GM18951 (cell line): ENCODE measurements at regions not wholly inside any gene's neighbourhood (a gene's known extent, or its start where the extent isn't known, plus 50 kb on each side); places are given as distances from the start of the nearest gene placed in this dataset.

Experiments used
- POLR2A ChIP-seq: IDR thresholded peaks from 4 replicates; pipeline ENCODE4 v1.6.1; 2011; ENCODE audit warnings: mild to moderate bottlenecking; ENCODE audit not compliant: insufficient read length, insufficient read depth; ENCODE audit errors: extremely low read depth
- in situ Hi-C: fragments of 300-500 bp; cut with MboI; formaldehyde crosslinking; loops from one replicate; pipeline ENCODE4 v1.12.0; 2022; ENCODE audit warnings: low sequenced_read_pairs, mixed read lengths, inconsistent platforms; ENCODE audit not compliant: unreplicated experiment

- no peak for TF ChIP-seq POLR2A
- in situ Hi-C loops, result no loop called here
Observed at GRCh38 chr12:60148109-60148508, 552.3 kb downstream of the SLC16A7 start.

- no peak for TF ChIP-seq POLR2A
- in situ Hi-C loops, result no loop called here
Observed at GRCh38 chr12:60148831-60149230, 553.0 kb downstream of the SLC16A7 start.

GRCh38 chr12:60152756-60153155 is 556.9 kb downstream of the SLC16A7 start:
- no peak for TF ChIP-seq POLR2A
- in situ Hi-C loops, result no loop called here

DNA sequence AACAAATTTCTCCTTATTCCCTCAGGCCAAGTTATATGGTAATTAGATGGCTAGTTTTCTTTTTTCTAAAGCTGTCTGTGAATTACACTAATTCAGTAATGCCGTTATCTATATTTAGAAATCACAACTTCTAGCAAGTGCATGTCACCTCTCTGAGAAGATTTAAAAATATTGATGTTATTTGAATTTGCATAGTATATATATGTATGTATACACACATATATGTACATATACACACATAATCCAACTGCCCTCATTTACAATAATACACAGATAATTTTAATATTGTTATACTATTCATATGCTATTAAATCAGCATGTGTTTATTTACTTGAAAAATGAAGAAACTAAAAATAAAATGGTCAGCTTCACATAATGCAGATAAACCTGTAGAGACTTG is 563.9 kb downstream of the SLC16A7 start:
- TF ChIP-seq POLR2A, result no peak
- in situ Hi-C loops, result no loop called here

DNA sequence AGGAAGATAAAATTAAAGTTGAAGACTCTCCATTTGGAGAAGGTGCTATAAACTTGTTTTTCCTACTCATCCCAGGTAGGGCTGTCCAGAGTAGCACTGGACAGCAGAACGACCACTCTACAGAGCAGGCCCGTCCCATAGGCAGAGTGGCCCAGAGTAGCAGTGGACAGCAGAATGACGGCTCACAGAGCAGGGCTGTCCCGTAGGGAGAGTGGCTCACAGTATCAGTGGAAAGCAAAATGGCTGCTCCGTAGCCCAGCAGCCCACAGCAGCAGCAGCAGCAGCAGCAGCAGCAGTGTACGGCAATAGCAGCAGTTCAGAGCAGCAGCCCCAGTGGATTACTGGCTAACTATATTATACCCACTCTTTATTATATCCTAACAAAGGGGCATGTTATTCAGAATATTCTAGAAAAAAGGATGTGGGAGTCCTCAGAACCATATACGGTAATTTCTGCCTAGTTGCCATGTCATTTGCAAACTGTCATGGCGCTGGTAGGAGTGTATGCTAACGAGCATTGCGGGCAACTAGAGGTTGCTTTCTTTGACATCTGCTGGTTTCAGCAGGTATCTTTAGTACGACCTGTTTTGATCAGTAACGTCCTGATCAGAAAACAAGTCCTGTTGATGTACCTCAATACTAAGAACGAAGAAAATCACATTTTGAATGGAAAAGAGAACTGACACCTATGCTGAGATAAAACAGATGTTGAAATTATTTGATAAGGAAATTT is 567.3 kb downstream of the SLC16A7 start:
- in situ Hi-C loops, result no loop called here
- TF ChIP-seq POLR2A, result no peak

DNA sequence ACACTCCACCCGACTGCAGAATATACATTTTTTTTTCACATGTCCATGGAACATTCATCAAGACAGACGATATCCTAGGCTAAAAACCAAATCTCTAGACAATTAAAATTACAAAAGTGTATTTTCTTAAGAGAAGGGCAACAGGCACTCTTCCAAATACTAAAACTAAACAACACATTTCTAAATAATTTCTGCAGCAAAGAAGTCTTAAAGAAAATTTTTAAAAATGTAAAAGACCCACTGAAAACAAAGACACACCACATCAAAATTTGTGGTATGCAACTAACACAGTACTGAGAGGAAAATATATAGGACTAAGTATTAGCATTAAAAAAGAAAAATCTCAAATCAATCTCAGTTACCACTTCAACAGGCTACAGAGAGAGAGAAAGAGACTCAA is 570.0 kb downstream of the SLC16A7 start:
- no peak for TF ChIP-seq POLR2A
- in situ Hi-C loops, result no loop called here

DNA sequence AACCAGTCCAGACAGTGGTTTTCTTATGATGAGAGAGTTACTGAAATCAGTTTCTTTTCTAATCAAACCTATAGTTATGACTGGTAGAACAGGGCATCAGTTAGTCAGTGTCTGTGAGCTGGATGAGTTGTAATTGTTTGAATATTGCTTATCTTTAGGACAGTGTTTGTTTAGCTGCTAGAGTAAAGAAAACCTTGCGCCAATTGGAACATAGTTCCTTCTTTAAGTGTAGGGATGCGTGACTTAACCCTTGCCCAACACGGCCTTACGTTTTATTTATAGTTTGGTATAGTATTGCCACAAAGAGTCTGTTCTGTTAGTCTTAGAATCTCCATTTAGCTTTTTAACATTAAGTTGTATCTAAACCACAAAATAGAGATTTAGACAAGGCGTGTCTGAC is 572.6 kb downstream of the SLC16A7 start:
- in situ Hi-C loops, result no loop called here
- TF ChIP-seq POLR2A, result no peak

DNA sequence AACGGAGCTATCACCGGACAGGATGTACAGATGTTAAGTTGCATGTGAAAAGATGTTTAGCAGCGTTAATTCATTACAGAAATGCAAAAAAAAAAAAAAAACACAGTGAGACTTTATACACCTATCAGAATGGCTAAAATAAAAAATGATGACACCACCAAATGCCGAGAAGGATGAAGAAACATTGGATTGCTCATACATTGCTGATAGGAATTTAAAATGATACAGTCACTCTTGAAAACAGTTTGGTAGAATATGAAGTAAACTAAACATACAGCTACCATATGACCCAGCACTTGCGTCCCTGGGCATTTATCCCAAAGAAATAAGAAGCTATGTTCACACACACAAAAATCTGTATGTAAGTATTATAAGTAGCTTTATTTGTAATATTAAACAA is 574.1 kb downstream of the SLC16A7 start:
- in situ Hi-C loops, result no loop called here

DNA sequence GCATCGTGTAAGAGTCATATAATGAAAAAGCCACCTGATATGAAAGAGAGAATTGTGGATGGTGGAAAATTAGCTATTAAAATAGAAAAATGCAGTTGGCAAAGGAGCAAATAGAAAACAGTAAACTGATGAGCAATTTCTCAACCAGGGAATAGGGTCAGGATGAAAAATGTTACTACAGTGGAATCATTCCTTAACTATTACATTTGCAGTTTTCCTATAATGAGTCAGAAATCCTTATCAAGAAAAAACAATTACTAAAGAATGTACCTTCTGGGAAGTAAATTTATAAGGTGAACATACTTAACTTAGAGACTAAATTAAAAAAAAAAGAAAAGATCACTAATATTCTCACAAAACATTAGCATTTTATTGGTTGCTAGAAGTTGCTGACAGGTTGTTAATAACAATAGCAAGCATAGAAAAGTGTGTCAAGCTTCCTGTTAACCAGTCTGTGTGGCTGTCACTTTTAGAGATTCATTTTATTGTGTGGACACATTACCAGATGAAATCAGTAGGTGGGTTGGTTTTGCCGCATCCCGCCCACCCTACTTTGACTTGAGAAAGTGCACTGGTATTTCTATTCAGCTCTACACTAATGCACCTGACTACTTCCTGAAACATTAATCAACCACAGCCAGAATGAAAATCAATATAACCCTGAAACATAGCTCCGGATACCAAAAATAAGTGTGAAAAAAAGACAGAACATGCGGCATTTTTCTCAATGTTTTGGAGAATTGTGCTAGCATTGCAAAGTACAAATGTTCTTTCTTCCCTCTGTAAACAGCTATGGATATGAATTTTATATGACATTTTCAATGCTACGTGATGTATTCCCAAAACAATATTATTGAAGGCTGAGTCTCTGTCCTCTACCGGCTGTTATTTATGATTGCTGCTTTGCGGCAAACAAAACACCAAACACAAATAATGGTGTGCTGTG is 576.7 kb downstream of the SLC16A7 start:
- TF ChIP-seq POLR2A, result no peak
- in situ Hi-C loops, result no loop called here

More for the DNA sequence above, 574.1 kb downstream of the SLC16A7 start:
- TF ChIP-seq POLR2A, result no peak

DNA sequence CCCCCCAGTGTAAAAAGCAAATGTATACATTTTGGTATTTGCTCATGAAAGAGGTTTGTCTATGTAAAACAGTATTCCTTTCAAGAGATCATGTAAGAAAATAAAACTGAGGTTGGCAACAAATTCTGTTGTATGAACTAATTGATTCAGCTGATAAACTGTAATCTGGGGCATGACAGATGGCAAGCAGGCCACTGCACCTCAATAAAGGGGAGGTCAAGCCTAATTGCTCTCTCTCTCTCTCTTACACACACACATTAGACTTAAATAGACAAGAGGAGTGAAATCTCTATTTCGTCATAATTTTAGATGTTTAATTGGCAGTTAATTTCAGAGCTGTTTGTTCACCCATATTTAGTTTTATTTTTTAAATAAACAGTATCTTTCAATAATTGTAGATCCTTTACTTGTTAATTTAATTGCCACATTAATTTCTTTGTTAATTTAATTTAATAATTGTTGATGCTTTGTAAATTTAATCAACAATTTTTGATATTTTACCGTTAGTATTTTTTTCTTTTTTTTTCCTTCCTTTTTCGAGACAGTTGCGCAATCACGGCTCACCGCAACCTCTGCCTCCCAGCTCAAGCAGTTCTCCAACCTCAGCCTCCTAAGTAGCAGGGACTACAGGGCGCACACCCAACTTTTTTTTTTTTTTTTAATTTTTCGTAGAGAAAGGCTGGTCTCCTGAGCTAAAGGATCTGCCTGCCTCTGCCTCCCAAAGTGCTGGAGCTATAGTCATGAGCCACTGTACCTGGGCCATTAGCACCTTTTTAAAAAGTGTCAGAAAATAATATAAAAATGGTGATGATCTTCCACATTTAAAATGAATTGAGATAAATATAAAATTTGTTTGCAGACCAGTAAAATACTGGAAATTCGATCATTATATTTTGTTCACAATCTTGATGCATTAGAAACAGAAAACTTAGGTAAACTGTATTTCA is 577.7 kb downstream of the SLC16A7 start:
- no peak for TF ChIP-seq POLR2A
- in situ Hi-C loops, result no loop called here

DNA sequence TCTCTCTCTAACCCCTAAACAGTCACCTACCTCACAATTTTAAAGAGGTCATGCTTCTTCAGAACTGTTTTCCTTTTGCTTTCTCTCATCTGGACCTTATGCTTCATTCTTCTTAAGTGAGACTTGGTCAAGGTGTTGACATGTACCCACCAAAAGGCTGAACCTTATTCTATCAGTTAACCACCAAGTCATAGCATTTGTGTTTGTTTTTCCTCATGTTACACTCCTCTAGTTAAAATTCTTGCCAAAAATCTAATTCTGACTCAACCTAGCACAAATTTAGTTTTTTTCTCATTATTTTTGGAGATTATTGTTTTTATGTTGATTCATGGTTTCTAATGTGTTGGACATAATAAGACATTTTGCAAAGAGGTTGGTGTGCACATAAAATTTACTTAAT is 578.6 kb downstream of the SLC16A7 start:
- in situ Hi-C loops, result no loop called here

GRCh38 chr12:60174941-60175340 is 579.1 kb downstream of the SLC16A7 start:
- in situ Hi-C loops, result no loop called here
- no peak for TF ChIP-seq POLR2A

More for the DNA sequence above, 578.6 kb downstream of the SLC16A7 start:
- no peak for TF ChIP-seq POLR2A

GRCh38 chr12:60176891-60177290 is 581.1 kb downstream of the SLC16A7 start:
- in situ Hi-C loops, result no loop called here
- TF ChIP-seq POLR2A, result no peak
